RPMI8226 (cell line): ENCODE measurements at regions not wholly inside any gene's neighbourhood (a gene's known extent, or its start where the extent isn't known, plus 50 kb on each side); places are given as distances from the start of the nearest gene placed in this dataset.

ENCODE experiments used
- DNase-seq: peaks from one replicate; pipeline ENCODE4 v3.0.0-alpha.2; 2015

DNA sequence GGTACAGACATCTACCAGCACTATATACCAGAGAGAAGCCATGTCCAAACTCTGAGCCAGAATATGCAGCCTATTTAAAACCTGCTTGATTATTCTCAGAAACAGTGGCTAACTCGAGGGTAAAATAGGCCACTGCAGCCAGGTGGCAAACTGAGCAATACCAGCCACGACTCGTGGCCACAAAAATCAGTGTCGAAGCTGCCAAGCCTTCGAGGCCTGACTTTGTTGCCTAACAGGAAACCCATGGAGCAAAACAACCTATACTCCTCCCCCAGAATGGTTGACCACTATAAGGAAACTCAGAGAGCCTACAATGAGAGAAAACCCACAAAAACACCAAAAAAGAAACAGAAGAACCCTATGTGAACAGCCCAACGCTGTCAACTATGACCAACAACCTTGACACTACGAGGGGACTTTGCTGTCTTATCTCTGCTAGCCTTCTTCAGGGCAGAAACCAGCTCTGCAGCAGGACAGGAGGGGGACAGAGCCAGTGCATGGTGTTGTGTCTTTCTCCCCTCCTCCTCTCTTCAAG is 133.8 kb downstream of the TMEM174 start:
- DNase-seq, result no peak

DNA sequence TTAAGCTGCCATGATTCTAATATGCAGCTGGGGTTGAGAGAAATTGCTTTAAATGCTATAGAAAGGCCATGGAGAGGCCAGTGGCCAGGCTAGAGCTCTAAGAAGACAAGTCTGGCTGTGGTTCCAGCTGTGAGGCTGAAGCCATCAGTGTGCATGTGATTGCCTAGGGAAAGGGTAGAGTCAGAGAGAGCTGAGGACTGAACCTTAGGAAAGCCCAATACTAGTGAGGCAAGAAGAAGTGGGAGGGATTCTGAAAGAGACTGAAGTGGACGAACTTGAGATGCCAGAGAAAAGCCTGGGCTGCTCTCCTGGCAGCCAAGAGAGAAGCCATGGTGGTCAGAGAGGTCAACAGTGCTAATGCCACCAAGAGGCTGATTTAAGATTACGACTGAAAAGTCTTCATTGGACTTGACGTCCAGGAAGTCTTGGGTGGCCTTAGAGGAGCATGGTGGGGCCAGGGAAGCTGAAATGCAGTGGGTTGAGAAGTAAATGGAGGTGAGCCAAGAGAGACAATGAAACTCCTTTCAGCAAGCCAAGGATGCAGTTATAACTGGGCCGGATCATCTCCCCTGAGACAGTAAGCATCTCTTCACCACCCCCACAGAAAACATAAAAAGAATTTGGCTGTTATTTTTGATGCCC is 133.2 kb downstream of the TMEM174 start:
- DNase-seq, result no peak

DNA sequence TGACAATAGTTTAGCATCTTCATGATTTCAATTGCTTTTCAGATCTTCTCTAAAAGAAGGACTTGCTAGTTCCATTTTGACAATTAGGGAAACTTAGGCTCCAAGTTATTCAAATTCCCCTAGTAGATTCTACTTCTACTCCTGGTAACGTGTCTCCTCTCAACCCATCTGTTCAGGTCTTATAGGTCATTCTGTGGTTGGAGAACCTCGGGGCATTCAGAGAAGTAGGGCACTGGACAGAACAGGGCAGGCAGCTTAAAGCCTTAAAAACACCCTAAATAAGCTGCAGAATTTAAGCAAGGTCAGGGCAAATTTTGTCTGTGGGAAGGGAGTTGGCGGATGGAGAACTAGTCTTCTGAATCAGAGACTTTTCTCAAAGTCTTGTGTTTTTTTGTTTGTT is 132.4 kb downstream of the TMEM174 start:
- no peak for DNase-seq

DNA sequence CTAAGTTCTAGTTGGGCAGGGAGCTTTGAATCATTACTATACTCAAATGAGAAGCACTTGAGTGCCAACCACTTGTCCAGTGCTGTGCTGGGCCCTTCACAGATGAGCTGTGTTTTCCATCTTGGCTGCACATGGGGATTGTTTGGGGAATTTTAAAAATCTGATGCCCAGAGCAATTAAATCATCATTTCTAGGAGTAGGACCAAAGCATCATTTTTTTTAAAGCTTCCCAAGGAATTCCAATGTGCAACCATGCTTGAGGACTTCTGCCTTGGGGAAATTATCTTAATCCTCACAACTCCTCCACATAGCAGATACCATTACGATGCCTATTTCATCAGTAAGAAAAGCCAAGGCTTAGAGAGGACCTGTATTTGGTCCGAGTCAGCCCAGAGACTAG is 131.4 kb downstream of the TMEM174 start:
- DNase-seq, result no peak

DNA sequence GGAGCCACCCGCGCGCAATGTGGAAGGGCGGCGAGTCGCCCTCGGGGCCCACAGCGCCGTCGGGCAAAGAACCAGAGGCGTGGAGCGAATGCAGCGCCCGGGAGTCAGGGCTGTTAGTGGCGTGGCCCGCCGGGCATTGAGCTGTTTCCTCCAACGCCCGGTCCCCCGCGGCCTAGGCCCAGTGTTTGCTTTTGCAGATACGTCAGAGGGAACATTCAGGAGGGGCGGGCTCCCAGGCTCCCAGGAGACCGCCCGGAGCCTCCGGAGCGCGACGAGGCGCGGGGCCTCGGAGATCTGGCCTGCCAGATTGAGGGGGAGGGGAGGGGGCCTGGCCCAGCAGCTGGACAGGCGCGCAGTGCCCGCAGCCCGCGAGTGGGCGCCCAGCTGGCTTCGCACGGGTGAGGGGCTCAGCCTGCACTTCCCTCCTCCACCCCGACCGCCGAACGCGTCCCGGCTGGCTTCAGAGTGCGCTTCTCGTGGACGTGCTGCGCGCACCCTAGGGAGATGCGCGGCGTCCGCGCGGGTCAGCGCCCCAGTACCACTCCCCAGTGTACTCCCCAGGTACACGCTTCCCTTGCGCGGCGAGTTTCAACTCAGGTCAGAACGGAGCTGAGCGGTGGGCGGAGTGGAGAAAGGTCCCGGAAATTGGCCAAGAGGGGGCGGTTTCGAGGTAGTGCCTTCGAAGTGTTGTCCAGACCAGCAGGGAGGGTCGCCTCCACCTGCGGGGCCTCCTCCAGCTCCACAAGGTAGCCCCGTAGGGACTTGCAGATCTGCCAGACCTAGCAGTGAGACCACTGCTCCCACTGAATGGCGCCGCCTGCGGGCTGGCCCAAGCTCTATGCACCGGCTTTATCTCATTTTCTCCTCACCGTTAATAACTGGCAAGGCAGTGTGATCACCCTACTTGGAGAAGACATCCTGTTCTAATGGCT is 130.4 kb downstream of the TMEM174 start:
- DNase-seq, result no peak

DNA sequence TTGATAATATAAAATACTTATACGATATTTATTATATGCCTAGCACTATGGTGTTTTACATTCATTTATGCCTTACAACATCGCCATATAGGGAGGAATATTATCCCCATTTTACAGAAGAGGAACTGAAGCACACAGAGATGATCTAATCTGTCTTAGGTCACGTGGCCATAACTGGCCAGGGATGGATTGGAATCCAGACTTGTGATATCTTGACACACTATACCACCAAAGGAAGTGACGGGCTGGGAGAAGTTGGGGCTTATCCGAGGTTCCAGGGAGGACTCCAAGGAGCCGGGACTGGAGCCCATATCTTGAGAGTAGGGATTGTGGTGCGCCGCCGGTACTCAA is 129.8 kb downstream of the TMEM174 start:
- no peak for DNase-seq

DNA sequence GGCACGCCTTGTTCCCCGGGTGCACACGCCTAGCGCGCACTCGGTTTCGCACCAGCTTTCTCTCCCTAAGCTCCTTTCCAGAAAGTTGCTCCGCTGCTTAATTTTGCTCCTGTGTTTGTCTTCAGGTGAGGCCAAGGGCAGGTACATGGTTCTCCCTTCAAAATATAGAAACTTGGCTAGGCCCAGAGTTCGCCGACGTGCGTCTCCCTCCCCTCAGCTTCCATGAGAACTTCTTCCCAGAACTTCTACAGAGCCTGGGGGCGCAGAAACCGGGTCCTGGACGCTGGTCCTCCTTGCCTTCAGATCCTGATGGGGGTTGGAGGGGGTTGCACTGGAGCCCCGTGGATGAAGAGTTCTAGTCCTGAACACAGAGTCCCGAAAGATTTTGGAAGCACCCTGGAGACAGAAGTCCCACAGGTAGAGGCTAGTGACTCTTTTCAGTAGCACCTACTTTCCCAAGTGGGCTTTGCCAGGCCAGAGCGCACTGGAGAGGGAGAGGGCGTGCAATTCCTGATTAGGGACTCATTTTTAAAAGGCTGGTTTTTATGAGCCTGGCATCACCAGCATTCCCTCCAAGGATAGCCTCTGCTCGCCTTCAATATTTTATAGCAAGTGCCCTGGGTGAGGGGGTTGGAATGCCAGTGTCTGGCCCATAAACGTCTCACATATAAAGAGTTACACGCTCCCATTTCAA is 128.4 kb downstream of the TMEM174 start:
- no peak for DNase-seq

DNA sequence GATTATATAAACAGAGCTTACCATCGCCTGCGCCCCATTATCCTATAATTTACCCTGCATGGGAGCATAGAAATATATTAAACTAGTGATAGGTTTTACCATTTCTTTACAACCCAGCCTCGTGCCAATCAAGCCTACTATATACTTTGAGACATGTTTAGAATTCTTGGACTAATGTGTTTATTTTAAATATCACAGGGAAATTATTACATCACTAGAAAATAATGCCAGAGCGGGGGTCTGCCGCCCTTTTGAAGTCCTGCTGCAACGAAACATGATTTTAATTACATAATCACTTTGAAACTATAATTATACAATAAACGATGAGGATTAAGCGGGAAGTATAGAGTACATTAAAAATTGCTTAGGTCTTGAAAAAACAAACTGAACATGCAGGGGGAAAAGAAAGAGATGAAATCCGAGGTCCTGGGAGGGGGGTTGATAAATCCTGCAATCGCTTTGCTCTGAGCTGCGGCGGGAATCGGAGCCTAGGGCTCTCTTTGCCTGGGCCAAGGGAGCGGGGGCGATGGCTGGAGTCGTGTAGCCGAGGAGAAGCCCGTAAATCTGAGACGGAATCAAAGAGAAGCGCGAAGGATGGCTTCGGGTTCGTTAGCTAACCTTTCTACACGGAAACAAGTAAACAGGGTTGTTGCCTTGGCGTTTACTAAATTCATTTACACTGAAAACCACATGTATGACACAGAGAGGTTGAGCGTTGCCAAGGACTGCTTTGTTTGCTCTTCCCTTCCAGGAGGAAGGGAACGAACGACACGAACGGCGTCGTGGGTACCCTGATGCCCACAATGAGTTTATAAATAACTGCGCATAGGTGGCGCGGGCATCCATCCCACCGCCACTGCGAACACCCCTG is 127.6 kb downstream of the TMEM174 start:
- no peak for DNase-seq

DNA sequence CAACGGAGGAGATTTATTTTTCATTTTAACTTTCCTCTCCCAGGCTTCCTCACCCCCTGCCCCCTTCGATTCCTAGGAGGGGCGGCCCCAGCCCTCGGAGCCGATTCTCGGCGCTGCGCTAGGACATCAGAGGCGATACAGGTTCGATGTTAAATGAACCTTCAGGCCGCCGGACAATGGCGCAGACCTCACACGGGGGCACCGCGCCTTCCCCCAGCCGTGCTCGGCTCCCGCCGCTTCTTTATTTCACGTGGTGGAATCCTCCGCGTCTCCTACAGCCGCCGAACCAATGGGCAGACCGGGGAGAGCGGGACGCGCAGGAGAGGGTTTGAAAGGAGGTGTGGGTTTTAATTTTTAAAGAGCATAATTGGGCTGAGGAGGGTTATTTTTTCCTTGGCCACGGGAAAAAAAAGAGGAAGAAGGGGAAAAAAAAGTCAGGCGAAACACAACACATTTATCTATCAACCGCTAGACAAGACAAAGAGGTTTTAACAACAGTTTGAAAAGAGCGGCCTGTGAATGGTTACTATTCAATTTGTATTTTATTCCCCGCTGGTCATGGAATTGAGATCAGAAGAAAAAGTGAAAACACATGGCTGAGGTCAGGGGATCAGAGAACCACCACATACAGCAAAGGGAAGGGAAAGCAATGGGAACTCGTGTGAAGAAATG is 126.8 kb downstream of the TMEM174 start:
- no peak for DNase-seq

DNA sequence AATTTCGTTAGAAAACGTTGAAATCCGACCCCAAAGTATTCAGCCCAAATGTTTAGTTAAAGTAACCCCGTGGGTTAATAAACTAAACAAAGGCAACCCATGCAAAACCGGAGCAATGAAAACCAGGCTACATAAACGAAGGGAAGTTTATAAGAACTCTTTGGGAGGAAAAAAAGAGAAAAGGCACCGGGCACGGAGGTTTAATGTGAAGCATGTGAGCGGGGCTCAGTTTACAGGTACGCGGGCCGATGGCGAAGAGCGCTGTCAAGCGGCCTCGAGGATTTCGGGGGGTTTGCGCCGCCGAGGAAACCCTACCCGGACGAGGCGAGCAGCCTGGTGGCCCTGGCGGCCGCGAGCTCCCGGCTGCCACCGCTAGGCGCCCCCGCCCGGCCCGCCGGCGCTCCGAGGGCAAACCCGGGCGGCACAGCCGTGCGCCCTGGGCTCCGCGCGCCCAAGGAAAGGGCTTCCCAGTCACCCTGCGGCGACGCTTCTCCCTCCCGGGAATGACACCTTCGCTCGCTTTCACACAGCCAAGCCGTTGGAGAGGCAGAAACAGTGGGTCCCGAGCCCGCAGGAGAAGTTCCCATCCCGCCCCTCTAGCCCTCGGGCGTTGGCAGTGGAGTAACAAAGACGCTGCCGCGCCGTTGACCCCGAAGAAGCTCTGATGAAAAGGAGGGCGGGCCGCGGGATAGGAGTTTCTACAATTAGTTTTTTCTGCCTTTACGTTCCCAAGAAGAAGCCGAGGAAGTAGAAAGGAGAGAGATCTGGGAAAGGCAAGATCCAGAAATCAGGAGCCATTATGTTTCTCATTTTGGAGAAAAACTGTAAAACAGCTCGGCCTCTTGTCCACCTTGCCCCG is 126.0 kb downstream of the TMEM174 start:
- peak; percentile 51 for DNase-seq

DNA sequence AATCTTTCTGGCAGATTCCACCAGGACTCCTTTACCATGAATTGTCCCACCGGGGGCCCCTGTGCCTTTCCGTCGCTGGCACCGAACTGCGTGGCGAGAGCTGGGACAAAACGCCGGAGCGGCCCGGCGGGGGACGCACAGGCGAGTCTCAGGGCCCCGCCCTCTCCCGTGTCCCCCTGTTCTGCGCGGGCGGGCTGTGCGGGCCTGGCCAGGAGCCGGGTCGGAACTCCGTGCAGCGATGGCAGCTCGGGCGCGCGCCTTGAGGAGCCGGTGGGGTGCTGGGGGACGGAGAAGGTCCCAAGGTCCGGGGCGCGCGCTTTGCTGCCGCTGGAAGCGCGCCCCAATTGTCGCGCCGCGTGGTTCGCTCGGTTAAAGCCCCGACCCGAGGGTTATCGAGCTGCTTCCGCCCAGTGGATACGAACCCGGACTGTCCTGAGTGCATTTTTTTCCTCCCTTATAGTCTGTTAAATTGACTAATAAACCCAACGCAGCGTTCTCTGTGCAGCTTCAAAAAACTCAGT is 125.3 kb downstream of the TMEM174 start:
- no peak for DNase-seq

DNA sequence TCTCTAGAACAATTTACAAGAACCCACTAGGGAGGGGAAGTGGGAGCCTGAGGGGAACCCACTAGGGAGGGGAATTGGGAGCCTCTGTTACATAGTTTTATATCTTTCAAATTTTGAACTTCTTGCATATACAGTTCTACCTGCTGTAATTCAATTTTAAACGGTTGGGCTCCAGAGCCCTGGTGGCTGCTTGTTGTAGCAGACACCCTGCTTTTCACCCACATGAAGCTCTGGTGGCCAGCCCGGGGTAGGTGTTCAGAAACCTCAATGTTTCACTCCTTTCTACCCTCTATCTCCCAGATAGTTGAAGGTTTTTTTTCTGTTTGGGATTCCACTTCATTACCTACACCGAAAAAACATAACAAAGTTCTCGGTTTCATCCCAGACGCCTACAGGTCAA is 124.4 kb downstream of the TMEM174 start:
- no peak for DNase-seq

DNA sequence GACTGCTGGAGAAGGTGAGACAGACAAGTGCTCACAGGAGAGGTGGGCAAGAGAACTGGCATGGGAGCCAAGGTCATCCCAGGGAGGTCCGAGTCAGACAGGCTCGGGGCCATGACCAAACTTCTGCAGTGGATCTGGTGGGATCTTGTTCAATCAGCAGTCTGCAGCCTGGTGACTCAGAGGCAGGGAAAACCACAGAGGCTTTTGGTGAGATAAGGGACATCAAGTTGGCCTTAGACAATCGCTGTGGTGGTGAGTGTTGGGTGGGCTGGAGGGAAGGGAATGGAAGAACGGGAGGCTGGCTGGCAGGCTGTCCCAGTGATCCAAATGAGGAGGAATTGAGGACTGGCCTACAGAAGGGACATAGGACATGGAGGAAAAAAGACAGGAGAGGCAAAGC is 123.8 kb downstream of the TMEM174 start:
- DNase-seq, result no peak

DNA sequence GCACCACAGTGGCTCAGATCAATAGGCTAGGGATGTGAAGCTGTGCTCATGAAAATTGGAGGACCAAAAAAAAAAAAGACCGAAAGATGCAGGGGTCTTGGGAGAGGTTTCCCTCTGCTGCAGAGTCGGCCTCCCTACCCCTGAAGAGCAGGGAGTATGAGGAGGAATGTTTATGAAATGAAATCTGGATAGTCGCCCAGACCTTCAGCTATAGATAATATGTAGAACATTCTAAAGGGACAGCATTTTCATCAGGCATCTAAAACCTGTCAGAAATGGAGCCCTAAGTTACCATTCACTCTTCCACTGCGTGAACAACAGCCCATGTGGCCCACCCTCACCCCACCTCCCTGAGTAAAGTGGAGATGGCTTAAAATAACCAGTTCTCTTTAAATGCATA is 122.9 kb downstream of the TMEM174 start:
- DNase-seq, result no peak

DNA sequence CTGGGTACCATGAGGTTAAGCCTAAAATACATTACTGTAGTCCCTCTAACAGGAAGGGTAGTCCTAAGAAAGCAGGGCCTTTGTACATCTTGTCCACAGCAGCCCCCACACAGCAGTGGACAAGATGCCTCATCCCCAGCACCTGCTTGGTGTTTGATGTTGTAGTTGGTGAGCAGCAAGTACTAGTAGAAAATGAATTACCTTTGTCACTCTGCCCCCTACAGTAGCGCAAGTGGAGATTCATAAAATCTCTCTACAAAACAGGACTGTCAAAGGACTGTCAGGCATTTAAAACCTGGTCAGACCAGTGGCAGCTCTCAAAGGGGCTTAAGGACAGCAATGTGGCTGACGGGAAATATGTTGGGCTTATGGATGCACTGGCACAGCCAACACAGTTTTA is 122.5 kb downstream of the TMEM174 start:
- DNase-seq, result no peak

DNA sequence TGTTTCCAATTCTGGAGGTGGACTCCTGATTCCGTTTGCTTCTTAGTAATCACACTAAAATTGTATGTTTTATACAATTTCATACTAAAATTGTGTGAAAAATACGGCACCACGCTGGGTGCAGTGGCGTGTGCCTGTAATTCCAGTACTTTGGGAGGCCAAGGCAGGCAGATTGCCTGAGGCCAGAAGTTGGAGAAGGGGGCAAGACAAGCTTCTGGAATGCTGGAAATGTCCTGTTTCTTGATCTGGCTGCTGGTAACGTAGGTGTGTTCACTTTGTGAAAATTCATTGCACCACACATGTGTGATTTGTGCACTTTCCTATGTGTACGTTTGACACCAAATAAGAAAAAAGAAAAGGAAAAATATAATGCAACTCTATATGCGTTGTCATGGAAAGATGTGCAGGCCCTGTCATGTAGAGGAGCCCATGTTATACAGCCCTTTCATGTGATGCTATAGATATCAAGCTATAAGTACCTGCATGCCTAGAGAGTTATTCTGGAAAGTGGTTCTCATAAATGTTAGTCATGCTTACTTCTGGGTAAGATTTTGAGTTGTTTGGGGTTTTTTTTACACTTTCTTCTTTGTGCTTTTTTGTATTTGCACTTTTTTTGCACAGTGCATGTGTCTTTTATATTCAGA is 119.9 kb downstream of the TMEM174 start:
- DNase-seq, result no peak

DNA sequence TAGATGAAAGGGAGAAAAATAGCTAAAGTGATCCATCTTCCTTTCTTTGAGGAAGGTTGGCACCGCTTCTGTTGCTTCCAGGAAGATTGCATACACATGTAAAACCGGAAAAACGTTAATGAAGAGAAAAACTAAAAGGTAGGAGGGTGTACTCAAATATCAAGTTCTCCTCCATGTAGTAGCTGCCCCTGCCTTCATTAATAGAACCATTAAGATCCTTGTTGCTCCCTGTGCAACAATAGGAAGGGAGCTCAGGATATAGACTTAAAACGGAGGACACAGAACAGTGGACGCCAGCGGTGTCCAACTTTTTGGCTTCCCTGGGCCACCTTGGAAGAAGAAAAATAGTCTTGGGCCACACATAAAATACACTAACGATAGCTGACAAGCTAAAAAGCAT is 118.9 kb downstream of the TMEM174 start:
- DNase-seq, result no peak

DNA sequence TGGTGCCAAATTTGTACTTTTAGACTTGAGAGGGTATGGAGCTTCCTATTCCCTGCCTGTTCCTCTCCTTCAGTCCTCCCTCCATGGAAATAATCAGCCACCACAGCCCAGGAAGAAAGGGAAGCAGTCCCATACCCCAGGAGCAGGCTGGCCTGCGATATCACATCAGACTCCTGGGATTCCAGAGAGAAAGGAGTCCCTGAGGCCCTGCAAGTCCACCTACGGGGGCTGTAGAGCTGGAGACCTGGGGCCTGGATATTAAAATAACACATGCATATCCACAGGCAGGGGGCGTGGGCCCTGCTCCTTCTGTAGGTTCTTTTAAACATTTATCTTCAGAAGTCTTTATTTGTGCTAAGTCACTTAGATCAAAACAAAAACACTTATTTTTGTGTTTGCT is 117.2 kb downstream of the TMEM174 start:
- DNase-seq, result no peak

DNA sequence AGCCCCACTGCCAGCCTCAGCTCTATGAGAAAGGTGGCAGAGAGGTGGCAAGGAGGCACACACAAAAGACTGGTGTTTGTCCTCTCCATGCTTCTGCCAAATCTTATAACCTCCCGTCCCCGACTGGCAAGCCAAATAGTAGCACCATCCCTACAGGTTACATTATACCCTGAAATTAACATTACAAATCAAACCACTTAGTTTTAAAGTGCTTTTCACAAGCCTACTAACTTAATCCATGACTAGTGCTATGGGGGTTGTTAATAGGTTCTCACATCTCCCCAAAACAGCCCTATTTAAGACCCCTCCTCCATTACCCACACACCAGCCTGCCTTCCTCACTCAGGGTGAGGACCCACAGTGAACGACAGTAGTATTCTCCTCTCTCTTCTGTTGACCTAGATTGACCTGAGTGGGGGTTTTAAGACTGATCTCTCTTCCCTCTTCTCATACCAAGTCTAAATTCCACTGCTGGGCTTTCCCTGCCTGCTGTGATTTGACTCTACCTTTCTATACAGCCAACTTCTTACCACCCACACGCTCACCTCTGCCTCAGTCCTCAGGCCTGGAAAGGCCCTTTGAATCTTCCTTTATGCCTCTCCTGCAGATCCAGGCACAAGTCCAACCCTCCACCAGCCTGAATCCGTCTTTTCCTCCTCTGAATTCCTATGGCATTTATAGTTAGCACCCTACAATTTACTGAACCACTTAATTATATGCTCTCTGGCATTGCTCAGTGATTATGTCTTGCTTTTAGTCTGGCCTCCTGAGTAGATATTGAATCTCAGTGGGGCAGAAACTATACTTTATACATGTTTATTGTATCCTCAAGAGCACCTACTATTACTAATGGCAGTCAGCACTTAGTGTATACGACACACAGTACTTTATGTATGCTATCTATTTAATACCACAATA is 116.1 kb downstream of the TMEM174 start:
- DNase-seq, result no peak
